Nephron progenitor cell (in vitro differentiated cells): ENCODE measurements at regions not wholly inside any gene's neighbourhood (a gene's known extent, or its start where the extent isn't known, plus 50 kb on each side); places are given as distances from the start of the nearest gene placed in this dataset.
"Not testable (repeated sequence)": the region's sequence is repeated elsewhere in the genome, so short reads cannot be mapped to it uniquely, and the experiment has no call there.

Experiments
- DNase-seq: peaks from one replicate; pipeline ENCODE4 v3.0.0; 2021
- H3K27ac Mint-ChIP-seq: 2 replicates; pipeline ENCODE4 v1.8.0; 2021; ENCODE audit warnings: mild to moderate bottlenecking, moderate library complexity, mixed read lengths
- H3K27me3 Mint-ChIP-seq: 2 replicates; pipeline ENCODE4 v1.8.0; 2021; ENCODE audit warnings: mild to moderate bottlenecking, low read depth, mixed read lengths; ENCODE audit not compliant: poor library complexity
- H3K36me3 Mint-ChIP-seq: 2 replicates; pipeline ENCODE4 v1.8.0; 2021; ENCODE audit warnings: low read depth, mixed read lengths
- H3K4me1 Mint-ChIP-seq: 2 replicates; pipeline ENCODE4 v1.8.0; 2021; ENCODE audit warnings: mixed read lengths
- H3K4me3 Mint-ChIP-seq: 2 replicates; pipeline ENCODE4 v1.8.0; 2021; ENCODE audit warnings: mild to moderate bottlenecking, moderate library complexity, mixed read lengths
- H3K9me3 Mint-ChIP-seq: 2 replicates; pipeline ENCODE4 v1.8.0; 2021; ENCODE audit warnings: mild to moderate bottlenecking, moderate library complexity, mixed read lengths
- CTCF ChIP-seq: fragments of 200-600 bp; sonication (generic); IDR thresholded peaks from 2 replicates; pipeline ENCODE4 v1.5.0; 2021; ENCODE audit warnings: antibody characterized with exemption

- peaks cover 11% of the 10 kb centered on the region for H3K27me3 Mint-ChIP-seq
Observed at GRCh38 chr14:88986146-88986841, 161.8 kb downstream of the TTC8 start.

GRCh38 chr14:88986908-88987307 lies 162.5 kb downstream of the TTC8 start:
- not testable (repeated sequence) for H3K4me3 Mint-ChIP-seq, H3K27ac Mint-ChIP-seq, H3K9me3 Mint-ChIP-seq, H3K36me3 Mint-ChIP-seq, DNase-seq, H3K4me1 Mint-ChIP-seq
- H3K27me3 Mint-ChIP-seq: peaks cover 11% of the 10 kb centered on the region

More at GRCh38 chr14:88986146-88986841, 161.8 kb downstream of the TTC8 start:
- H3K4me1 Mint-ChIP-seq: no peaks in the 10 kb centered on the region
- H3K9me3 Mint-ChIP-seq: peaks cover under 1% of the 10 kb centered on the region
- no peak overlapping the region for H3K27ac Mint-ChIP-seq
- no peak for DNase-seq
- H3K36me3 Mint-ChIP-seq: no peaks in the 10 kb centered on the region
- H3K4me3 Mint-ChIP-seq: no peak overlapping the region
- TF ChIP-seq CTCF: no peak

- H3K4me1 Mint-ChIP-seq: no peaks in the 10 kb centered on the region
- H3K9me3 Mint-ChIP-seq: no peaks in the 10 kb centered on the region
- DNase-seq: no peak
Observed at GRCh38 chr14:88987516-88987915, 163.1 kb downstream of the TTC8 start.

GRCh38 chr14:88989911-88990310 lies 165.5 kb downstream of the TTC8 start:
- no peaks in the 10 kb centered on the region for H3K9me3 Mint-ChIP-seq
- no peak overlapping the region for H3K27ac Mint-ChIP-seq
- no peak for TF ChIP-seq CTCF
- H3K27me3 Mint-ChIP-seq: peaks cover 20% of the 10 kb centered on the region
- no peak overlapping the region for H3K4me3 Mint-ChIP-seq
- no peak for DNase-seq
- no peaks in the 10 kb centered on the region for H3K4me1 Mint-ChIP-seq
- no peaks in the 10 kb centered on the region for H3K36me3 Mint-ChIP-seq

More at GRCh38 chr14:88987516-88987915, 163.1 kb downstream of the TTC8 start:
- no peaks in the 10 kb centered on the region for H3K36me3 Mint-ChIP-seq
- no peak overlapping the region for H3K4me3 Mint-ChIP-seq
- no peak overlapping the region for H3K27ac Mint-ChIP-seq
- peaks cover 13% of the 10 kb centered on the region for H3K27me3 Mint-ChIP-seq
- TF ChIP-seq CTCF: no peak

- Mint-ChIP-seq H3K4me3 (no peak overlapping the region), H3K36me3 (no peaks in the 10 kb centered on the region), H3K4me1 (no peaks in the 10 kb centered on the region), H3K9me3 (no peaks in the 10 kb centered on the region), H3K27ac (no peak overlapping the region), H3K27me3 (peaks cover 24% of the 10 kb centered on the region)
- TF ChIP-seq CTCF: no peak
- DNase-seq: no peak
Observed at GRCh38 chr14:88990856-88991255, 166.4 kb downstream of the TTC8 start.

GRCh38 chr14:88992011-88992410 lies 167.6 kb downstream of the TTC8 start:
- no peak overlapping the region for H3K4me3 Mint-ChIP-seq
- H3K36me3 Mint-ChIP-seq: no peaks in the 10 kb centered on the region
- no peaks in the 10 kb centered on the region for H3K9me3 Mint-ChIP-seq
- no peak for TF ChIP-seq CTCF
- H3K4me1 Mint-ChIP-seq: no peaks in the 10 kb centered on the region
- no peak overlapping the region for H3K27ac Mint-ChIP-seq
- no peak for DNase-seq
- peaks cover 28% of the 10 kb centered on the region for H3K27me3 Mint-ChIP-seq
